ENCODE measurements at regions not wholly inside any gene's neighbourhood (a gene's known extent, or its start where the extent isn't known, plus 50 kb on each side); places are given as distances from the start of the nearest gene placed in this dataset.
A peak's percentile ranks its signal among the peaks of the same experiment; 100 is the strongest.

DNA sequence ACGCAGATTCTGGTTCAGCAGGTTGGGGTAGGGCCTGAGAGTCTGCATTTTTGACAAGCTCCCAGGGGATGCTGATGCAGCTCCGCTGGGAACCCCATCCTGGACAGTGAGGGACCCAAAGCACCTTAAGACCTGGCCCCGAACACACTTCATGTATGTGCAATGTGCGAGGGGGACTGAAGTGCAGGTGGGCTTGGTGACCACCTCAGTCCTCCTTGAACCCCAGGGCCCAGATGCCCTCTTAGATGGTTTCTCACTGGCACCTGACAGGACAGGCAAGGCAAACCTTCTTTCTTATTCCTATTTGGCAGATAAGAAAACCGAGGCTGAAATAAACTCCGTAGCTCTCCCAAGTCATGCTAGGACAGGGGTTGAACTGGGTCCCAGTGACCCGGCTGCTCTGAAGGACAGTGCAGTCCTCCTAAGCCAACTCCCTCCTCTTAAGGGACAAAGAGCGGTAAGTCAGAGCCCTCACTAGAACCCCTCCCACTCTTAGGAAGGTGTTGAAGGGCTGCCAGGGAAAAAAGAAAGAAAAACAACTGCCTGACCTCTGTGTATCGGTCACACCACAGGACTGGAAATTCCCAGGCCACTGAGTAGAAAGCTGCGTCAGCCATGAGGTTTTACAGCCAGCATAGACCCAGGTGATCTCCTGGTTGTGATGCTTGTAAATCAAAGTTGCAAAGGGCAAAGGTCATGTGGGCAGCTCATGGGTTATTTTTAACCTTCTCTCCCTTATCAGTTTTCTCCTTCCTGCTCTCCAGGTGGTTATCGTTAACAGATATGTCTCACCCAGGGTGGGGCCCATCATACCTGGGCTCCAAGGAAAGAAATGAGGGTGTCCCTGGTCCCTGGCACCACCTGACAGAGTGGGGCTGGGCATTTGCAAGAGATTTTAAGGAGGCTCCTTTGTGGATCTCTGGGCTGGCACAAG lies 90.9 kb upstream of the SMNDC1 start:
- Mint-ChIP-seq H3K27me3 (ENCODE audit: low read depth in 2 of 2) (peaks cover 0 to 8% of the 10 kb centered on the region in 2 donors), H3K9me3 (no peaks in the 10 kb centered on the region), H3K4me1 (peaks cover 12 to 16% of the 10 kb centered on the region in 2 donors), H3K4me3 (no peak overlapping the region), H3K27ac (peak overlapping the region in 1 of 2 donors; percentile 60), H3K36me3 (no peaks in the 10 kb centered on the region)
- TF ChIP-seq, protein P1, sequence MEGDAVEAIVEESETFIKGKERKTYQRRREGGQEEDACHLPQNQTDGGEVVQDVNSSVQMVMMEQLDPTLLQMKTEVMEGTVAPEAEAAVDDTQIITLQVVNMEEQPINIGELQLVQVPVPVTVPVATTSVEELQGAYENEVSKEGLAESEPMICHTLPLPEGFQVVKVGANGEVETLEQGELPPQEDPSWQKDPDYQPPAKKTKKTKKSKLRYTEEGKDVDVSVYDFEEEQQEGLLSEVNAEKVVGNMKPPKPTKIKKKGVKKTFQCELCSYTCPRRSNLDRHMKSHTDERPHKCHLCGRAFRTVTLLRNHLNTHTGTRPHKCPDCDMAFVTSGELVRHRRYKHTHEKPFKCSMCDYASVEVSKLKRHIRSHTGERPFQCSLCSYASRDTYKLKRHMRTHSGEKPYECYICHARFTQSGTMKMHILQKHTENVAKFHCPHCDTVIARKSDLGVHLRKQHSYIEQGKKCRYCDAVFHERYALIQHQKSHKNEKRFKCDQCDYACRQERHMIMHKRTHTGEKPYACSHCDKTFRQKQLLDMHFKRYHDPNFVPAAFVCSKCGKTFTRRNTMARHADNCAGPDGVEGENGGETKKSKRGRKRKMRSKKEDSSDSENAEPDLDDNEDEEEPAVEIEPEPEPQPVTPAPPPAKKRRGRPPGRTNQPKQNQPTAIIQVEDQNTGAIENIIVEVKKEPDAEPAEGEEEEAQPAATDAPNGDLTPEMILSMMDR (IDR thresholded peaks at IDR 0.05), result no peak
- no peaks in the 10 kb centered on the region for H3K9me3 ChIP-seq (ENCODE audit: control insufficient read depth, insufficient read depth, low read length)
- 73% methylated on average over 10 of the region's 11 CpGs for WGBS (ENCODE audit: insufficient coverage)
- H3K4me1 ChIP-seq (ENCODE audit: control insufficient read depth, insufficient read depth, low read length), result peaks cover 12% of the 10 kb centered on the region
- intact Hi-C loops (cut with micrococcal nuclease), result no loop called here
- H3K27me3 ChIP-seq (ENCODE audit: control insufficient read depth, insufficient read depth, low read length), result no peaks in the 10 kb centered on the region
- ATAC-seq (peak; percentile 62 to 92 (median 82)), DNase-seq (peak in 1 of 2 donors; percentile 66)
- no peak overlapping the region for H3K4me3 ChIP-seq (ENCODE audit: low read length)
- H3K36me3 ChIP-seq (ENCODE audit: control insufficient read depth, insufficient read depth, low read length), result no peaks in the 10 kb centered on the region
- no peak overlapping the region for H3K27ac ChIP-seq (ENCODE audit: low read length)

DNA sequence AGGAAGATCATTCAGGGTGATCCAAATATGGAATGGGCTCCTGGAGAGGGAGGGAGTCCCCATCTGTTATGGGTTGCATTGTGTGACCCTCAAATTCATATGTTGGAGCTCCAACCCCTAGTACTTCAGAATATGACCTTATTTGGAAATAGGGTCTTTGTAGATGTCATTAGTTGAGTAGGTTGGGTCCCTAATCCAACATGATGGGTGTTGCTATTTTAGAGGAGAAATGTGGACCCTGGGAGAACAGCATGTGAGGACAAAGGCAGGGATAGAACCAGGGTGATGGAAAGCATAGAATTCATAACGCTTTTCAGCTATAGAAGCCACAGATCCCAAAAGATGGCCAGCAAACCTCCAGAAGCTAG lies 91.5 kb upstream of the SMNDC1 start:
- H3K4me3 Mint-ChIP-seq, result no peak overlapping the region
- Histone ChIP-seq H3K9me3 (ENCODE audit: control insufficient read depth, insufficient read depth, low read length) (no peaks in the 10 kb centered on the region), H3K36me3 (ENCODE audit: control insufficient read depth, insufficient read depth, low read length) (no peaks in the 10 kb centered on the region), H3K27me3 (ENCODE audit: control insufficient read depth, insufficient read depth, low read length) (no peaks in the 10 kb centered on the region), H3K27ac (ENCODE audit: low read length) (no peak overlapping the region), H3K4me1 (ENCODE audit: control insufficient read depth, insufficient read depth, low read length) (peaks cover 12% of the 10 kb centered on the region), H3K4me3 (ENCODE audit: low read length) (no peak overlapping the region)
- H3K4me1 Mint-ChIP-seq, result peaks cover 12 to 16% of the 10 kb centered on the region in 2 donors
- DNase-seq, result no peak
- H3K27ac Mint-ChIP-seq, result peak overlapping the region in 1 of 2 donors; percentile 60
- peaks cover 0 to 8% of the 10 kb centered on the region in 2 donors for H3K27me3 Mint-ChIP-seq (ENCODE audit: low read depth in 2 of 2)
- H3K36me3 Mint-ChIP-seq, result no peaks in the 10 kb centered on the region
- no peak for ATAC-seq
- H3K9me3 Mint-ChIP-seq, result no peaks in the 10 kb centered on the region
- WGBS (ENCODE audit: insufficient coverage), result 95% methylated on average over 1 of the region's 1 CpG
- TF ChIP-seq, protein P1 (IDR thresholded peaks at IDR 0.05), result no peak
- intact Hi-C loops (cut with micrococcal nuclease), result no loop called here

DNA sequence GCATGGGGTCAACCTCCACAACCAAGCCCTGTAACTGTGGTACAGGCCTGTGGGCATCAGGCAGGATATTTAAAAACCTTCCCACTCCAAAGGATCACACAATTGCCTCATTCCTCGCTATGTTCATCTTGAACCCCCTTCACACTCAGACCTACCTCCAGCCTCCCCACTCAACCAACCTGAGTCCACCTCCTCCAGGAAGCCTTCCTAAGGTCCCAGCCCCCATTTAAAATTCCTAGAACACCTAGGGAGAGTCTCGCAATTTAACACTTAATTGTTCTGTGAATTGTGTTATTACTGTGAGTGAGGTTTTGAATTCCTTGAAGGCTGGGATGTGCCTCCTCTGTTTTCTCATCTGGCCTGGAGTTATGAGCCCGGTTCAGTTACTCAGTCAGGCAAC lies 93.1 kb upstream of the SMNDC1 start:
- DNase-seq (no peak), ATAC-seq (no peak)
- Histone ChIP-seq H3K27me3 (ENCODE audit: control insufficient read depth, insufficient read depth, low read length) (no peaks in the 10 kb centered on the region), H3K4me3 (ENCODE audit: low read length) (no peak overlapping the region), H3K36me3 (ENCODE audit: control insufficient read depth, insufficient read depth, low read length) (no peaks in the 10 kb centered on the region), H3K9me3 (ENCODE audit: control insufficient read depth, insufficient read depth, low read length) (no peaks in the 10 kb centered on the region), H3K27ac (ENCODE audit: low read length) (no peak overlapping the region), H3K4me1 (ENCODE audit: control insufficient read depth, insufficient read depth, low read length) (peaks cover 12% of the 10 kb centered on the region)
- Mint-ChIP-seq H3K4me1 (peaks cover 12 to 21% of the 10 kb centered on the region in 2 donors), H3K27me3 (ENCODE audit: low read depth in 2 of 2) (peaks cover 0 to 8% of the 10 kb centered on the region in 2 donors), H3K36me3 (no peaks in the 10 kb centered on the region), H3K4me3 (no peak overlapping the region), H3K9me3 (no peaks in the 10 kb centered on the region), H3K27ac (no peak overlapping the region)
- TF ChIP-seq, protein P1 (IDR thresholded peaks at IDR 0.05), result no peak
- 93% methylated on average over 2 of the region's 3 CpGs for WGBS (ENCODE audit: insufficient coverage)
- intact Hi-C loops (cut with micrococcal nuclease), result no loop called here
